ENCODE measurements at regions not wholly inside any gene's neighbourhood (a gene's known extent, or its start where the extent isn't known, plus 50 kb on each side); places are given as distances from the start of the nearest gene placed in this dataset.

- H3K27ac ChIP-seq, result no peak overlapping the region
- no peak overlapping the region for H2AFZ ChIP-seq (ENCODE audit: low read depth)
- H3K4me3 ChIP-seq (IDR thresholded peaks at IDR 0.05; ENCODE audit: insufficient read depth, low read depth, low read length), result no peak overlapping the region
- no peaks in the 10 kb centered on the region for H3K4me1 ChIP-seq (ENCODE audit: low read depth, poor library complexity, severe bottlenecking)
- H4K20me1 ChIP-seq (ENCODE audit: insufficient read depth), result no peaks in the 10 kb centered on the region
- H3K36me3 ChIP-seq (ENCODE audit: insufficient read depth), result no peaks in the 10 kb centered on the region
- H3K4me2 ChIP-seq, result no peak overlapping the region
- no peaks in the 10 kb centered on the region for H3K79me2 ChIP-seq (ENCODE audit: insufficient read depth, low read depth)
- no peak overlapping the region for H3K9ac ChIP-seq
- TF ChIP-seq CTCF (conservative IDR thresholded peaks at IDR 0.05; ENCODE audit: low read depth, low read length), result no peak
- H3K27me3 ChIP-seq (ENCODE audit: insufficient read depth, low read depth), result no peaks in the 10 kb centered on the region
Measured at GRCh38 chr2:163953390-163953907, 217.6 kb upstream of the FIGN start.

GRCh38 chr2:163951312-163951711 is 215.5 kb upstream of the FIGN start:
- H3K9ac ChIP-seq, result no peak overlapping the region
- no peak overlapping the region for H3K27ac ChIP-seq
- H4K20me1 ChIP-seq (ENCODE audit: insufficient read depth), result no peaks in the 10 kb centered on the region
- no peaks in the 10 kb centered on the region for H3K27me3 ChIP-seq (ENCODE audit: insufficient read depth, low read depth)
- no peak overlapping the region for H3K4me2 ChIP-seq
- H2AFZ ChIP-seq (ENCODE audit: low read depth), result no peak overlapping the region
- H3K36me3 ChIP-seq (ENCODE audit: insufficient read depth), result no peaks in the 10 kb centered on the region
- H3K4me3 ChIP-seq (IDR thresholded peaks at IDR 0.05; ENCODE audit: insufficient read depth, low read depth, low read length), result no peak overlapping the region
- H3K4me1 ChIP-seq (ENCODE audit: low read depth, poor library complexity, severe bottlenecking), result no peaks in the 10 kb centered on the region
- H3K79me2 ChIP-seq (ENCODE audit: insufficient read depth, low read depth), result no peaks in the 10 kb centered on the region
- TF ChIP-seq CTCF (conservative IDR thresholded peaks at IDR 0.05; ENCODE audit: low read depth, low read length), result no peak

- Histone ChIP-seq H3K4me3 (IDR thresholded peaks at IDR 0.05; ENCODE audit: insufficient read depth, low read depth, low read length) (no peak overlapping the region), H3K27ac (no peak overlapping the region), H4K20me1 (ENCODE audit: insufficient read depth) (no peaks in the 10 kb centered on the region), H3K4me1 (ENCODE audit: low read depth, poor library complexity, severe bottlenecking) (no peaks in the 10 kb centered on the region), H3K36me3 (ENCODE audit: insufficient read depth) (no peaks in the 10 kb centered on the region), H3K27me3 (ENCODE audit: insufficient read depth, low read depth) (no peaks in the 10 kb centered on the region), H3K9ac (no peak overlapping the region), H2AFZ (ENCODE audit: low read depth) (no peak overlapping the region), H3K79me2 (ENCODE audit: insufficient read depth, low read depth) (no peaks in the 10 kb centered on the region), H3K4me2 (no peak overlapping the region)
- TF ChIP-seq CTCF (conservative IDR thresholded peaks at IDR 0.05; ENCODE audit: low read depth, low read length), result no peak
Measured at GRCh38 chr2:163949693-163950092, 213.9 kb upstream of the FIGN start.

GRCh38 chr2:163944347-163944737 is 208.5 kb upstream of the FIGN start:
- Histone ChIP-seq H3K79me2 (ENCODE audit: insufficient read depth, low read depth) (no peaks in the 10 kb centered on the region), H2AFZ (ENCODE audit: low read depth) (no peak overlapping the region), H3K4me2 (no peak overlapping the region), H3K9ac (no peak overlapping the region), H4K20me1 (ENCODE audit: insufficient read depth) (no peaks in the 10 kb centered on the region), H3K36me3 (ENCODE audit: insufficient read depth) (no peaks in the 10 kb centered on the region), H3K27ac (no peak overlapping the region), H3K4me3 (IDR thresholded peaks at IDR 0.05; ENCODE audit: insufficient read depth, low read depth, low read length) (no peak overlapping the region), H3K4me1 (ENCODE audit: low read depth, poor library complexity, severe bottlenecking) (no peaks in the 10 kb centered on the region), H3K27me3 (ENCODE audit: insufficient read depth, low read depth) (no peaks in the 10 kb centered on the region)
- TF ChIP-seq CTCF (conservative IDR thresholded peaks at IDR 0.05; ENCODE audit: low read depth, low read length), result no peak
